ENCODE measurements at regions not wholly inside any gene's neighbourhood (a gene's known extent, or its start where the extent isn't known, plus 50 kb on each side); places are given as distances from the start of the nearest gene placed in this dataset.
"Not testable (repeated sequence)": the region's sequence is repeated elsewhere in the genome, so short reads cannot be mapped to it uniquely, and the experiment has no call there.

GRCh38 chr3:94378322-94378721 lies 315.5 kb downstream of the NSUN3 start:
- no peak overlapping the region for H3K4me3 ChIP-seq
- H3K27me3 ChIP-seq: no peaks in the 10 kb centered on the region
- no peaks in the 10 kb centered on the region for H4K20me1 ChIP-seq
- no peak overlapping the region for H3K4me2 ChIP-seq
- no peaks in the 10 kb centered on the region for H3K36me3 ChIP-seq
- peaks cover 0 to 14% (median 0%) of the 10 kb centered on the region in 10 experiments; a peak in 2 of 20 replicates for H3K4me1 ChIP-seq
- TF ChIP-seq Cebpa-rat (IDR thresholded peaks at IDR 0.05): no peak
- H3K9me3 ChIP-seq (replicated peaks in 1 of 11): 0 out of 22 replicates have a peak, but pooled peaks cover 0 to 1% (median 0%) of the 10 kb centered on the region in 11 experiments
- no peak overlapping the region for H3K9ac ChIP-seq
- H3K27ac ChIP-seq: no peak overlapping the region

DNA sequence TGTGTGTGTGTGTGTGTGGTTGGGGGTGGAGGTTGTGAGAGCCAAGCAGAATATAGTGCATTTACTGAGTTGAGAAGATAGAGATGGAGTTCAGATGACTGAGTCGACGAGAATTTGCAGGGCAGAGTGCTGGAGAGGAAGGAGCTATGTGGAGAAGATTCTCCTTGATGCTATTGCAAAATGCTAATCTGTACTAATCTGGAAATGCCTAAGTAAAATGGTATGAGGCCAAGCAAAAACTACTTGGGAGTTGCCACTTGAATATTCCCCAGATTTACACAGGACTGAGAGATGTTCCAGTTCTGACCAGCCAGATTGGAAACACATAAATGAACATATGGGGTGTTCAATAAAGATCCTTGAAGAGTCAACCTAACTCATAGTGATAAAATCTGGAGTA lies 316.4 kb downstream of the NSUN3 start:
- H4K20me1 ChIP-seq: no peaks in the 10 kb centered on the region
- no peak overlapping the region for H3K9ac ChIP-seq
- H3K4me2 ChIP-seq: no peak overlapping the region
- H3K36me3 ChIP-seq: no peaks in the 10 kb centered on the region
- no peak overlapping the region for H3K4me3 ChIP-seq
- H3K27me3 ChIP-seq: no peaks in the 10 kb centered on the region
- peaks cover 0 to 6% (median 0%) of the 10 kb centered on the region in 10 experiments; a peak in 2 of 20 replicates for H3K4me1 ChIP-seq
- no peak for TF ChIP-seq Cebpa-rat (IDR thresholded peaks at IDR 0.05)
- no peak overlapping the region for H3K27ac ChIP-seq
- H3K9me3 ChIP-seq (replicated peaks in 1 of 11): 0 out of 22 replicates have a peak, but pooled peaks cover 0 to 3% (median 0%) of the 10 kb centered on the region in 11 experiments

GRCh38 chr3:94394885-94395284 lies 332.0 kb downstream of the NSUN3 start:
- H3K9ac ChIP-seq: no peak overlapping the region
- no peaks in the 10 kb centered on the region for H4K20me1 ChIP-seq
- no peaks in the 10 kb centered on the region for H3K36me3 ChIP-seq
- H3K27ac ChIP-seq: no peak overlapping the region
- H3K4me3 ChIP-seq: no peak overlapping the region
- TF ChIP-seq Cebpa-rat (IDR thresholded peaks at IDR 0.05): no peak
- no peaks in the 10 kb centered on the region for H3K27me3 ChIP-seq
- no peak overlapping the region for H3K4me2 ChIP-seq
- no peaks in the 10 kb centered on the region for H3K4me1 ChIP-seq
- H3K9me3 ChIP-seq (replicated peaks in 1 of 11): no peaks in the 10 kb centered on the region

- Histone ChIP-seq H4K20me1 (no peaks in the 10 kb centered on the region), H3K4me3 (no peak overlapping the region), H3K27me3 (no peaks in the 10 kb centered on the region), H3K4me2 (no peak overlapping the region), H3K36me3 (no peaks in the 10 kb centered on the region), H3K27ac (no peak overlapping the region), H3K9ac (no peak overlapping the region), H3K4me1 (no peaks in the 10 kb centered on the region), H3K9me3 (replicated peaks in 1 of 11) (no peaks in the 10 kb centered on the region)
- TF ChIP-seq Cebpa-rat (IDR thresholded peaks at IDR 0.05): no peak
Observed at GRCh38 chr3:94395851-94396250, 333.0 kb downstream of the NSUN3 start.

- H3K36me3 ChIP-seq: no peaks in the 10 kb centered on the region
Observed at GRCh38 chr3:94398036-94398435, 335.2 kb downstream of the NSUN3 start.

GRCh38 chr3:94401466-94401865 lies 338.6 kb downstream of the NSUN3 start:
- no peak overlapping the region for H3K9ac ChIP-seq
- H3K9me3 ChIP-seq (replicated peaks in 1 of 11): no peaks in the 10 kb centered on the region
- TF ChIP-seq Cebpa-rat (IDR thresholded peaks at IDR 0.05): no peak
- no peaks in the 10 kb centered on the region for H3K4me1 ChIP-seq
- no peaks in the 10 kb centered on the region for H3K27me3 ChIP-seq
- H3K4me3 ChIP-seq: no peak overlapping the region
- no peak overlapping the region for H3K4me2 ChIP-seq
- H3K36me3 ChIP-seq: no peaks in the 10 kb centered on the region
- H4K20me1 ChIP-seq: no peaks in the 10 kb centered on the region
- no peak overlapping the region for H3K27ac ChIP-seq

More at GRCh38 chr3:94398036-94398435, 335.2 kb downstream of the NSUN3 start:
- H3K9ac ChIP-seq: no peak overlapping the region
- no peaks in the 10 kb centered on the region for H4K20me1 ChIP-seq
- no peak overlapping the region for H3K4me2 ChIP-seq
- H3K4me1 ChIP-seq: no peaks in the 10 kb centered on the region
- H3K27ac ChIP-seq: no peak overlapping the region
- no peaks in the 10 kb centered on the region for H3K27me3 ChIP-seq
- no peak for TF ChIP-seq Cebpa-rat (IDR thresholded peaks at IDR 0.05)
- H3K9me3 ChIP-seq (replicated peaks in 1 of 11): no peaks in the 10 kb centered on the region
- H3K4me3 ChIP-seq: no peak overlapping the region

DNA sequence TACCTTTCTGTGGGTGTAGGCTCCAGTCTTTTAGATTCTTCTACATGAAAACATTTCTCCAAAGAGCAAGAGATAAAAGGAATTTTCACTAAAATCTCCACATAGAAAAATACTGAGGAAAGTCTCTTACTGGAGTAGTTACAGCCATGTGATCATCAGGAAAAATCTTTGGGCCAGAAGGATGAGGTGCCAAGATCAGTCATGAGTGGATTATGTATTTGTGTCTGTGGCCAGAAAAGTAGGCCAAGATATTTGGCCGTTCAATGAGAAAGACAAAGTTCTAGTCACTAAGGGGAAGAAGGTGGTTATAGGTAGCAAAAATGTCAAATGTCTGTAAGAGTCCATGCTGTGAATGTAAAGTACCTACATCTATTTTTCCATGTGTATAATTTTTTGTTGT lies 339.3 kb downstream of the NSUN3 start:
- no peaks in the 10 kb centered on the region for H3K36me3 ChIP-seq
- no peaks in the 10 kb centered on the region for H3K27me3 ChIP-seq
- H3K9me3 ChIP-seq (replicated peaks in 1 of 11): no peaks in the 10 kb centered on the region
- no peak overlapping the region for H3K27ac ChIP-seq
- H3K9ac ChIP-seq: no peak overlapping the region
- H3K4me3 ChIP-seq: no peak overlapping the region
- no peaks in the 10 kb centered on the region for H3K4me1 ChIP-seq
- no peaks in the 10 kb centered on the region for H4K20me1 ChIP-seq
- H3K4me2 ChIP-seq: no peak overlapping the region
- TF ChIP-seq Cebpa-rat (IDR thresholded peaks at IDR 0.05): no peak

DNA sequence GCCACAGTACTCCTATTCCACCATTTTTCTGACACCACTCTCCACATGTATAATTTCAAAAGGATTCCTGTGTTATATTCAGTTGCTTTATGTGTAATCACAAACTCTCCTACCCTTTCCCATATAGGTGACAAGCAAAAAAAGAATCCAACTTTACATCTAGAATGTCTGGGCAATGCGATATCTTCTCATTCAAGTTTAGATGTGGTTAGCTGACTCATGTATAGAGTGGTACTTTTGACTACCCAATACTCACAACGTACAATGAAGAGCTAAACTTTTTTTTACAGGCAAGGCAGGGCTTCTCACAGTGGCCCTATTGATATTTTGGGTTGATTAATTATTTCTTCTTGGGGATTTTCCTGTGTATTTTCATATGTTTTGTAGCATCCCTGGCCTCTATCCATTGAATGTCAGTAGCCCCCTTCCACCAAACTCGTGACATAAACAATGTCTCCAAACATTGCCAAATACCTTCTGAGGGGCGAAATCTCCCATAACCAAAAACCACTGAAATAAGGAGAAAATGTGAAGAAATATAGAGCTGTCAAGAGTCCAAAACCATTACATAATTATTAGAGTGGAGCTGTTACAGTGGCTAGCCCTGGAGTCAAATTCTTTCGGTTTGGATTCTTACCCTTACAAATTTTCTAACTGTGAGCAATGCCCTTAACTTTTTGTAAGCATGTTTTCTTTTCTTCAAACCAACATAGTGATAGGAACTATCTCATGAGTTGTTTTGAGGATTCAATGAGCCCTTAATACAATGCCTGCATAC lies 342.6 kb downstream of the NSUN3 start:
- Histone ChIP-seq H3K36me3 (no peaks in the 10 kb centered on the region), H3K9ac (no peak overlapping the region), H4K20me1 (no peaks in the 10 kb centered on the region), H3K27me3 (no peaks in the 10 kb centered on the region), H3K4me1 (no peaks in the 10 kb centered on the region), H3K4me3 (no peak overlapping the region), H3K27ac (no peak overlapping the region), H3K4me2 (no peak overlapping the region), H3K9me3 (replicated peaks in 1 of 11) (no peaks in the 10 kb centered on the region)
- no peak for TF ChIP-seq Cebpa-rat (IDR thresholded peaks at IDR 0.05)

DNA sequence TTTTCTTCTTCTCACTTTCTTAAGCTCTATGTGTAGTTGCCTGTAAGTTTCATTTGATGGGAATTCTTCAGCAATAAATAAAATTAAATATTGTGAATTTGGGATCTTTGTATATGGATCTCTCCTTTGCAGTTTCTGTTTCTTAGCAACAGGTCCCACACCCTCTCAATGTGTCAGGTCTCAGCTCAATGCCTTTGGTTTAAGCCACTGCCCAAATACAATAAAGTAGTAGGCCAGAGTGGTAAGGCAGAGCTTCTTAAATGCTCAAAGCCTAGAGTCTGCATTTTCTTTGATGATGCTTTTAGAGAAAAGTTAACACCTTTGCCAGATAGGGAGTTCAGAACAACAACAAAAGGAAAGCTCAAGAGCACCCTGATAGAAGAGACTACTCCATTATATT lies 343.7 kb downstream of the NSUN3 start:
- no peaks in the 10 kb centered on the region for H3K4me1 ChIP-seq
- H3K27me3 ChIP-seq: no peaks in the 10 kb centered on the region
- H3K9ac ChIP-seq: no peak overlapping the region
- no peaks in the 10 kb centered on the region for H3K9me3 ChIP-seq (replicated peaks in 1 of 11)
- no peaks in the 10 kb centered on the region for H4K20me1 ChIP-seq
- no peak overlapping the region for H3K27ac ChIP-seq
- H3K4me2 ChIP-seq: no peak overlapping the region
- TF ChIP-seq Cebpa-rat (IDR thresholded peaks at IDR 0.05): no peak
- no peak overlapping the region for H3K4me3 ChIP-seq
- no peaks in the 10 kb centered on the region for H3K36me3 ChIP-seq

DNA sequence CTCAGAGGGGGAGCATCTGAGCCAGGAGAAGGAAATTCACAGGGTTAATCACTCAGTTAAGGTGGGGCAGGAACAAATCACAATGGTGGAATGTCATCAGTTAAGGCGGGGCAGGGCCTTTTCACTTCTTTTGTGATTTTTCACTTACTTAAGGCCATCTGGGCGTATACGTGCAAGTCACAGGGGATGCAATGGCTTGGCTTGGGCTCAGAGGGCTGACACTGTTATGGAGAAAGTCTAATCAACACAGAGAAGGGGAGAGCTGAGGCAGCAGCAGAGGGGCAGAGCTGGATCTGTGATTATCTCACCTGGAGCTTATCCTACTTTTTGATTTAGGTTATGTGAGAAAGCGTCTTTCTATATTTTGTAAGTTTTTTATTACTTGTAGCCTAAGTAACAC lies 350.1 kb downstream of the NSUN3 start:
- not testable (repeated sequence) for H3K36me3 ChIP-seq; H3K9me3 ChIP-seq (replicated peaks in 1 of 11); H3K4me2 ChIP-seq; H3K9ac ChIP-seq; H3K27me3 ChIP-seq; H4K20me1 ChIP-seq; H3K4me3 ChIP-seq; H3K27ac ChIP-seq
- peaks cover 0 to 11% (median 2%) of the 10 kb centered on the region in 10 experiments; a peak in 4 of 20 replicates for H3K4me1 ChIP-seq
